ENCODE measurements at regions not wholly inside any gene's neighbourhood (a gene's known extent, or its start where the extent isn't known, plus 50 kb on each side); places are given as distances from the start of the nearest gene placed in this dataset.

DNA sequence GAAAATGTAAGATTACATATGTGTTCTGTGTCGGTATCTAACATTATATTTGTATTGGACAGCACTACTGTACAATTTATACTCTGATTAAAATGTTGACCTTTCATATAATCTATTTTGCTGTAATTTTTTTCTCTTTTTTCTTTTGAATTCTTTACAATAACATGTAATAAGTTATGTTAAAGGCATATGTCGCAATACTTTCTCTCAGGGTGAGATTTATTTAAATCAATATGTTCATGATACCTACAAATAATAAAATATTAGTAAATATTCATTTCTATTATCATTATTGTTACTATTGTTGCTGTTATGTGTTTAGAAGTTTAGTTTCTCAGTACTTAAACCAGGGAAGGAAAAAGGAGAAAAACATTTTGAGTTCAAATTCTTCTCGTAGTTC, 807.4 kb downstream of the STIM2 start:
- no peak for TF ChIP-seq GATA2 (IDR thresholded peaks at IDR 0.05; ENCODE audit: low read depth, low read length)
- no peak for TF ChIP-seq GATA3 (IDR thresholded peaks at IDR 0.05; ENCODE audit: low read depth, low read length)

Measured in SH-SY5Y (cell line).